GM12872 (cell line): ENCODE measurements at regions not wholly inside any gene's neighbourhood (a gene's known extent, or its start where the extent isn't known, plus 50 kb on each side); places are given as distances from the start of the nearest gene placed in this dataset.

Source experiments
- CTCF ChIP-seq: IDR thresholded peaks from 3 replicates; pipeline ENCODE4 v1.5.1; 2011; ENCODE audit warnings: low read depth, mild to moderate bottlenecking, low read length, moderate library complexity; ENCODE audit not compliant: insufficient read depth

DNA sequence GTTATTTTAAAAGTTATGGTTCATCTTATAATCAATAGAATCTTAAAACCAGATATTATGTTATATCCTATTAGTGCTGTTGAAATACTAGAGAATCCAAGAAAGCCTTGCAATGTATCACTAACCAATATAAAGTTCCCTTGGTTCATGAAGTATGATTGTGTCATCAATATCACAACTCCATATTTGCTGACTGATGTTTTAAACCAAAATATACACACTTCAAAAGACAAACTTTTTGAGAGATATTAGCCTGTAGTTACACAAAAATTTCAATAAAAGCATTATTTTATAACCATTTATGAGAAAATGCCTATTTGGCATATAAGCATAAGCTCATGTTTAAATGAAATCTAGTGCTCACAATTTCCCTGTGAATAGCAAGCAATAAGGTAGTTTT, 198.6 kb downstream of the CENPC start:
- no peak for TF ChIP-seq CTCF

GRCh38 chr4:67344594-67345380, 200.5 kb downstream of the CENPC start:
- TF ChIP-seq CTCF = no peak

- TF ChIP-seq CTCF = no peak
These were observed 202.1 kb downstream of the CENPC start for GRCh38 chr4:67343199-67343598.

DNA sequence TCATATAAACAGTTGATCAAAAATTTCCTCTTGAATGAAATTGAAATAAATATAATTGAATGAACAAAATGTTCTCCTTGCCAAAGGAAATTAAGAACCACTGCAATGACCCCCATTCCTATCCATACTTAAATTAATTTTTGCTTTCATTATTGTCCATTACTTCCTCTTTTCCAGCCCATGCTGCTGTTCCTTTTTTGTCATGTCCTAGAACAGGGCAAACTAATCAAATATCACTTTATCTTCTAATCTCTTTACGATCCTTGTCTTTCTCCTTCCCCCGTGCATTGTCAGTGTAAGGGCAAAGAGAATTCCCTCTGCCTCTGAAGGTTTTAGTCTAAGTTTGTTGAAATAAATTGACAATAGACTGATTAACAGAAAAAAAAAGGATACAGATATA, 203.0 kb downstream of the CENPC start:
- no peak for TF ChIP-seq CTCF

GRCh38 chr4:67333664-67334063, 211.6 kb downstream of the CENPC start:
- no peak for TF ChIP-seq CTCF

DNA sequence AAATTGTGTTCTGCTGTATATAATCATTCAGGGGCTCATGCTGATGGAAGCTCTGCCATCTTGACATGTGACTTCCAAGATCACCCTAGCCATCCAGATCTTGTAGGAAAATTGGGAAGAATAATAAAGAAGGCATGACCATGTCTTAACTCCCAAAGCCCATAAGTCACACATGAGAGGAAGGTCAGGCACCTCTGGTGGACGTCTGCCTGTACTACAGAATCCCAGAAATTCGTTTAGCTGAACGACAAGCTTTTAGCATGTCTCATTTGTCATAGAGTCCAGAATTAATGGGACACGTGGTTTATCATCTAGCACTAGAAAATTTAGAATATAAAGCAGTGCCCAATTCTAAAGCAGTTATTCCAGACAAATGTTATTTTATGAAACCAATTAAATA, 212.7 kb downstream of the CENPC start:
- peak; percentile 66; the same call in 2 of the 3 replicates for TF ChIP-seq CTCF

DNA sequence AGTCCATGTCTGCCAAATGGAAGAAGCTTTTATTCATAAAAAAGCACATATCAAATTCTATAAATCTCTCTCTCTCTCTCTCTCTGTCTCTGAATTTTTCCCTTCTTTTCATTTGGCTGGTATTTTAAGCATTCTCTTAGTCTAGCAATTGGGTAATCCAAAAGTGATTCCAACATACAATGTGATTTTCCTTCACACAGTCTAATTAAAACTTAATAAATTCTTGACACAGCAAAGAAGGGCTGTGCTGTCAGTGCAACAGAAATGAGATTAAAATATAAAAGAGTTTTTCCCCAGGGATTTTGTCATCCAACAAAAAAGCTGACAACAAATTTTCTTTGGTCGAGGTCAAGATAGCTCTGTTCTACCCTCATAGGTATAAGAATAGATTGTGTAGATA, 216.9 kb downstream of the CENPC start:
- no peak for TF ChIP-seq CTCF
